ENCODE measurements at regions not wholly inside any gene's neighbourhood (a gene's known extent, or its start where the extent isn't known, plus 50 kb on each side); places are given as distances from the start of the nearest gene placed in this dataset.

- TF ChIP-seq CTCF (IDR thresholded peaks at IDR 0.05) (no peak), POLR2A (IDR thresholded peaks at IDR 0.05) (no peak)
Observed at GRCh38 chr5:87608385-87608784, 195.7 kb upstream of the CCNH start.

All from tibial nerve (tissue), 3 donors.